Testis (tissue), 2 donors: ENCODE measurements at regions not wholly inside any gene's neighbourhood (a gene's known extent, or its start where the extent isn't known, plus 50 kb on each side); places are given as distances from the start of the nearest gene placed in this dataset.

Experiments used
- POLR2A ChIP-seq: fragments of 450-650 bp; IDR thresholded peaks from one replicate; pipeline ENCODE4 v1.6.1; 2017; ENCODE audit warnings: antibody characterized with exemption, mild to moderate bottlenecking, moderate library complexity
- TF ChIP-seq, protein P1 (sequence below), 3 experiments: fragments of 450-650 bp in 2 of 3; fragments of 200-600 bp in 1 of 3; sonication (generic) in 1 of 3; IDR thresholded peaks; one replicate each; pipeline ENCODE4 v1.5.1; 2016 to 2019; ENCODE audit warnings: antibody characterized with exemption in 3 of 3, mild to moderate bottlenecking in 2 of 3, moderate library complexity in 1 of 3

GRCh38 chr12:127761880-127762279 is 505.1 kb upstream of the TMEM132C start:
- TF ChIP-seq, protein P1, sequence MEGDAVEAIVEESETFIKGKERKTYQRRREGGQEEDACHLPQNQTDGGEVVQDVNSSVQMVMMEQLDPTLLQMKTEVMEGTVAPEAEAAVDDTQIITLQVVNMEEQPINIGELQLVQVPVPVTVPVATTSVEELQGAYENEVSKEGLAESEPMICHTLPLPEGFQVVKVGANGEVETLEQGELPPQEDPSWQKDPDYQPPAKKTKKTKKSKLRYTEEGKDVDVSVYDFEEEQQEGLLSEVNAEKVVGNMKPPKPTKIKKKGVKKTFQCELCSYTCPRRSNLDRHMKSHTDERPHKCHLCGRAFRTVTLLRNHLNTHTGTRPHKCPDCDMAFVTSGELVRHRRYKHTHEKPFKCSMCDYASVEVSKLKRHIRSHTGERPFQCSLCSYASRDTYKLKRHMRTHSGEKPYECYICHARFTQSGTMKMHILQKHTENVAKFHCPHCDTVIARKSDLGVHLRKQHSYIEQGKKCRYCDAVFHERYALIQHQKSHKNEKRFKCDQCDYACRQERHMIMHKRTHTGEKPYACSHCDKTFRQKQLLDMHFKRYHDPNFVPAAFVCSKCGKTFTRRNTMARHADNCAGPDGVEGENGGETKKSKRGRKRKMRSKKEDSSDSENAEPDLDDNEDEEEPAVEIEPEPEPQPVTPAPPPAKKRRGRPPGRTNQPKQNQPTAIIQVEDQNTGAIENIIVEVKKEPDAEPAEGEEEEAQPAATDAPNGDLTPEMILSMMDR (IDR thresholded peaks at IDR 0.05) = no peak
- TF ChIP-seq POLR2A = no peak
